ENCODE measurements at regions not wholly inside any gene's neighbourhood (a gene's known extent, or its start where the extent isn't known, plus 50 kb on each side); places are given as distances from the start of the nearest gene placed in this dataset.
"Not testable (repeated sequence)": the region's sequence is repeated elsewhere in the genome, so short reads cannot be mapped to it uniquely, and the experiment has no call there.

DNA sequence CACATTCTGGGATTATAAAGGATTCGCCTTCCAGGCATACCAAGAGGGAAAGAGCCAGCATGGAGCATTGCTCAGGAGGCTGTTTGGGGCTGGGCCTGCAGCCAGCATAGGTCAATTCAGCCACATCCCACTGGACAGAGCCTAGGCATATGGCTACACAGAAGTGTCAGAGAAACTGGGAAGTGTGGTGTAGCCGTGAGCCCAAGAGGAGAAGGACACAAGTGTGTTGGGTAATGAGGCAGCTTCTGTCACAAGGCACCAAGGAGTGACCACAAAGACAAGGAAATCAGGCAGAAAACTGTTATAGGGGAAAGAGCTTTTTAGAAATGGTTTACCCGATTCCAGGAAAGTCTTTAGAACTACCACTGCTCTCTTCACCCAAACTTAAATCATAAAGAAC, 178.6 kb upstream of the TBL1X start:
- no peak overlapping the region for H3K4me3 ChIP-seq (ENCODE audit: low read length)
- TF ChIP-seq, protein P1, sequence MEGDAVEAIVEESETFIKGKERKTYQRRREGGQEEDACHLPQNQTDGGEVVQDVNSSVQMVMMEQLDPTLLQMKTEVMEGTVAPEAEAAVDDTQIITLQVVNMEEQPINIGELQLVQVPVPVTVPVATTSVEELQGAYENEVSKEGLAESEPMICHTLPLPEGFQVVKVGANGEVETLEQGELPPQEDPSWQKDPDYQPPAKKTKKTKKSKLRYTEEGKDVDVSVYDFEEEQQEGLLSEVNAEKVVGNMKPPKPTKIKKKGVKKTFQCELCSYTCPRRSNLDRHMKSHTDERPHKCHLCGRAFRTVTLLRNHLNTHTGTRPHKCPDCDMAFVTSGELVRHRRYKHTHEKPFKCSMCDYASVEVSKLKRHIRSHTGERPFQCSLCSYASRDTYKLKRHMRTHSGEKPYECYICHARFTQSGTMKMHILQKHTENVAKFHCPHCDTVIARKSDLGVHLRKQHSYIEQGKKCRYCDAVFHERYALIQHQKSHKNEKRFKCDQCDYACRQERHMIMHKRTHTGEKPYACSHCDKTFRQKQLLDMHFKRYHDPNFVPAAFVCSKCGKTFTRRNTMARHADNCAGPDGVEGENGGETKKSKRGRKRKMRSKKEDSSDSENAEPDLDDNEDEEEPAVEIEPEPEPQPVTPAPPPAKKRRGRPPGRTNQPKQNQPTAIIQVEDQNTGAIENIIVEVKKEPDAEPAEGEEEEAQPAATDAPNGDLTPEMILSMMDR (conservative IDR thresholded peaks at IDR 0.05; ENCODE audit: low read depth, low read length) = no peak
- no peak for DNase-seq (ENCODE audit: low read depth)

DNA sequence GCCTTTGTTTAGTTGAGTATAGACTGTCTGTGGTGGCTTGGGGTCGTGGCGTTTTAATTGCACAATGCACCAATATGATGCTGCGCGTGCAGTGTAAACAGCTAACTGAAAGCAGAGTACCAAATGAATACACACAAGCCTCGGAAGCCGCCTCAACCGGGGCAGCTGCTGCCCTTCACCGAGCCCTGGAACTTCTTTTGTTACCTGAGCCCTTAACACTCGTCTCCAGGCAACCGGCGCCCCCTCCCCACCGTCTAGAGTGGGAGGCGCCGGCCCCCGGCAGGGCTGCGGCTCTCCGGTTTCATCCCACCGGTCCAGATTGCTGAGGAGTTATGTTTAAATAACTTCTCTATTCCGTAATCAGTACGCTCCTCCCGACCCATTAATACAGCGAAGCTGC, 173.2 kb upstream of the TBL1X start:
- no peak for DNase-seq (ENCODE audit: low read depth)
- peak overlapping the region; percentile 8 for H3K4me3 ChIP-seq (ENCODE audit: low read length)
- TF ChIP-seq, protein P1 (conservative IDR thresholded peaks at IDR 0.05; ENCODE audit: low read depth, low read length) = no peak

DNA sequence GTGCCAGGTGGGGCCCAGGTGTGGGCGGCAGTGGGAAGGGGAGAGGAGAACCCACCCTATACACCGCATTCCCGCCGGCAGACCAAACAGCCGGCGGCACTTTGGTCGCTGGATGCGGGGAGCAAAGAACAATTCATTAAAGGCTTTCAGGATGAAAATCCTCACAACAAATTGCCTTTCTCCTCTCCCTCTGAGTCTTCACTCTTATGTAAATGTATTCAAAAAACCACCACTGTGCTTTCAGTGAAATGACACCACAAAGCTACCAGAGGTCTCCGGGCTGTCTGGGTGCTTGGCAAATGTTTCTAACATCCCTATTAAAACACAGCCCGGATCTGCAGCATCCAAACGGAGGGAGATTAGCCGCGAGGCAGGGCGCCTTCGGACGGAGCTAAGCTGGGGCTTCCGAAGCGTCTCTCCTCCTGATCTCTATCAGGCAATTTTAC, 171.8 kb upstream of the TBL1X start:
- H3K4me3 ChIP-seq (ENCODE audit: low read length) = no peak overlapping the region
- TF ChIP-seq, protein P1 (conservative IDR thresholded peaks at IDR 0.05; ENCODE audit: low read depth, low read length) = no peak
- DNase-seq (ENCODE audit: low read depth) = no peak

DNA sequence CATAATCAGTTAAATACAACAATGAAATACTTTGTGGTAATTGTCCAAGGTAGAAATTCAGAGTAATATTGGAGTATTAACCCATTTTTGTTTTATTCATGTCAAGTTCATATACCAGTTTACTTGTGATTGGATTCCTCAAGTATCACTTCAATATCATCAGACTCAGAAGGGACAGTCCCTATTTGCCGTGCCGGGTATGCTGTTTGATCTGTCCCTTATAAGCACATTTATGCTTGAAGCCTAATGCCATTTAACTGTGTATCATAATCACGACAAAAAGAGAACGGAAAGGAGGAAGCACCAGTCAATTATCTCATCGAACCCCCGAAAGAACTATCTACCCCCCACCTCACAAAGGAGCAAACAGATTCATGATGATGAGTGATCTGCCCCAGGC, 171.0 kb upstream of the TBL1X start:
- no peak overlapping the region for H3K4me3 ChIP-seq (ENCODE audit: low read length)
- TF ChIP-seq, protein P1 (conservative IDR thresholded peaks at IDR 0.05; ENCODE audit: low read depth, low read length) = no peak
- DNase-seq (ENCODE audit: low read depth) = no peak

DNA sequence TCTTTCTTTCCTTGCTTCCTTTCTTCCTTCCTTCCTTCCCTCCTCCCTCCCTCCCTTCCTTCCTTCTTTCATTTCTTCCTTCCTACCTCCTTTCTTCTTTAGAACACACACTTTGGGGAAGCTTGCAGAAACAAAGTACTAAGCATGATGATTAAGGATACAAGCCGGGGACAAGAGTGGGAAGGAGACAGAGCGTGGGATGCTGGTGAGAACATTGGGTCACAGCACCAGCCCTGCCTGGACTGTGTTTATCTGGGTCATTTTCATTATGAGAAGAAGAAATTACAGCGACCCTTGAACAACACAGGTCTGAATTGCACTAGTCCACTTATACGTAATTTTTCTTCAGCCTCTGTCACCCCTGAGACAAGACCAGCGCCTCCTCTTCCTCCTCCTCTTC, 169.3 kb upstream of the TBL1X start:
- no peak overlapping the region for H3K4me3 ChIP-seq (ENCODE audit: low read length)
- DNase-seq (ENCODE audit: low read depth) = no peak
- TF ChIP-seq, protein P1 (conservative IDR thresholded peaks at IDR 0.05; ENCODE audit: low read depth, low read length) = no peak

DNA sequence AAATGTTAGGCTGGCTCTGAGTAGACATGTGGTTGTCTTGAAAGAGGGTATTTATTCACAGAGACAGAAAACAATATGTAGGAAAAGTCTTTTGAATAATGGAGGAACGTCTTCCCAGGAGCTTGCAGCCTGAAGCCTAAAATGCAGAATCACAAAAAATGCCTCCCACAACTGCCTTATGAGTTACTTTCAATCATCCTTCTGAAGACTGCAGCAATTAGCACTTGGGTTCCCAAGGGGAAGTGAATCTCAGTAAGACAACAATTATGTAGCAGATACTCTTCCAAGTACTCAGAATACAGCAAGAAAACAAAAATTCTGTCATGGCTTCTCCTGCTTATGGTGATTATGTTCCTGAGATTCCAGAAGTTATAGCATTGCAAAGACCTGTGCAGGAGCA, 166.6 kb upstream of the TBL1X start:
- no peak for DNase-seq (ENCODE audit: low read depth)
- H3K4me3 ChIP-seq (ENCODE audit: low read length) = no peak overlapping the region
- TF ChIP-seq, protein P1 (conservative IDR thresholded peaks at IDR 0.05; ENCODE audit: low read depth, low read length) = no peak

DNA sequence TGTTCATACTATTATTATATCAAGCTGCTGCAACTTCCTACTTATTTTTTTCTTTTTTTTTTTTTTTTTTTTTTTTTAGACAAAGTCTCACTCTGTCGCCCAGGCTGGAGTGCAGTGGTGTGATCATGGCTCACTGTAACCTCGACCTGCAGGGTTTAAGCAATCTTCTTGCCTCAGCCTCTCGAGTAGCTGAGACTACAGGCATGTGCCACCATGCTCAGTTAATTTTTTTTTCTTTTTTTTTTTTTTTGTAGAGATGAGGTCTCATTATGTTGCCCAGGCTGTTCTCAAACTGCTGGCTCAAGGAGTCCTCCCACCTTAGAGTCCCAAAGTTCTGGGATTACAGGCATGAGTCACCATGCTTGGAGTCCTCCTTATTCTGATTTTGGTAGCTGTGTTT, 165.2 kb upstream of the TBL1X start:
- not testable (repeated sequence) for DNase-seq (ENCODE audit: low read depth); H3K4me3 ChIP-seq (ENCODE audit: low read length)

DNA sequence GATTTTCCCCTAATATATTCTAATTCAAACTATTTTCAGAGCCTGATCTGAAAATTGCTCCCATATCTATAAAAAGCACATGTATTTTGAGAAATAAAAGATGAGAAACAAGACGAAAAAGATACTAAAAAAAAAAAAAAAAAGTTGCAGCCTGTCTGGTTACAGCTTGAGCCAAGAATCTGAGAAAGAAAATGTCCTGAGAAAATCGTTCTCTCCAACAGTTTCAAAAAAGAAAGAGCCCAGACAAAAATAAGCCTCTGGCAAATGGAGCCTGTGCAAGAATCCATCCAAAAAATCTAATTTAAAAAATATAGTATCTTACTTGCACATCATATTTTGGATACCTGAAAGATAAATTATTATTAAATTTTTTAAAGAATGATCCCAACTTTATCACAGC, 163.0 kb upstream of the TBL1X start:
- no peak for DNase-seq (ENCODE audit: low read depth)
- no peak overlapping the region for H3K4me3 ChIP-seq (ENCODE audit: low read length)
- TF ChIP-seq, protein P1 (conservative IDR thresholded peaks at IDR 0.05; ENCODE audit: low read depth, low read length) = no peak
